Stromal cell of bone marrow (primary cell): ENCODE measurements at regions not wholly inside any gene's neighbourhood (a gene's known extent, or its start where the extent isn't known, plus 50 kb on each side); places are given as distances from the start of the nearest gene placed in this dataset.

Experiments used
- DNase-seq: peaks from one replicate; pipeline ENCODE4 v3.0.0-alpha.2; 2012; ENCODE audit warnings: low read depth

DNA sequence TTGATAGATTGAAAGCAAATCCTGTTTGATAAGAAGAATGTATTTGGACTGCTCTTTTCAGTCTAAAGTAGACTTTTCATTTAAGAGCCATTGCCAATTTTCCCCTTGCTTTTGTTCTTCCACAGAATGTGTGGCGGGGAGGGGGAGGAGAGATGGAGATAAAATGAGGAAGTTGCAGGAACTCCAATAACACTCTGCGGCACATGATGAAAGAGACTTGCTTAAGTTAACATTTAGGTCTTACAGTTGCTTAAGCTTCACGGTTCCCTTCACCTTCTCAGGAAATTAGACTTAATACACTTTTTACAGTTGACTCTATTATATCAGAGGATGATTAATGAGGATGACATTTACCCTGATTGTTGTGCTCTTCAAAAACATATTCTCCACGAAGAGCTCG, 537.3 kb downstream of the TMTC2 start:
- DNase-seq, result no peak

DNA sequence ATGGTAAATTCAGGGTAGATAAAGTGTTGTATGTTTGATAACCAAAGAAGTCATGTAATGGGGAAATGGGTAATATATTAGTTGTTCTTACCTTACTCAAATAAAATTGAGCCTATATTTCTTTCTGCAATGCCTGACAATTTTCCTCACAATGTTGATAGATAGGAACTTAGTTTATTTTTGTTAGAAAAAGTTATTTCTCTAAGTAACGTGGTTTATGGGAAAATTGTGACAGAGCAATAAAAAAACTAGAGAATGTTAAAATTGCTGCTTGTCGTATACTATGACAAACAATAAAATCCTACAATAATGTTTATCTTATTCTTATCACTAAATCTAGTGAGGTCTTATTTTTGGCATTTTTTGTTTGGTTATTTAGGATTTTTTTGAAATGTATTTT, 534.1 kb downstream of the TMTC2 start:
- DNase-seq, result no peak

DNA sequence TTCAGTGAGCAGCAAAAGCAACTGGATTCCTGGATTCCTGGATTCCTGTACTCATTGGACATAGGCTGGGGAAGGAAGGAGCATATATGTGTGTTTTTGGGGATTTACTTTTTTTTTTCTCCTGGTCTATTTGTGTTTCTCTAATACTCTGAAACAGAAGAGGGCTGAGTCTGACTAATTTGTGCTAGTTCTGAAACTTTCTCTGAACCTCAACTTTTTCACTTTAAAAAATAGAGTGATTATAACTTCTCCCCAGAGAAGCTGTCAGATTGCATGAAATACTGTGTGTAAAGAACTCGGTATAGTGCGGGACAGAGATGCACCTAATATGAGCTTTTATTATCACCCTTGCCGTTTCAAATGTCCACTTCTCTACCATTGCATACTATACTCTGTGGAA, 529.5 kb downstream of the TMTC2 start:
- DNase-seq, result no peak

DNA sequence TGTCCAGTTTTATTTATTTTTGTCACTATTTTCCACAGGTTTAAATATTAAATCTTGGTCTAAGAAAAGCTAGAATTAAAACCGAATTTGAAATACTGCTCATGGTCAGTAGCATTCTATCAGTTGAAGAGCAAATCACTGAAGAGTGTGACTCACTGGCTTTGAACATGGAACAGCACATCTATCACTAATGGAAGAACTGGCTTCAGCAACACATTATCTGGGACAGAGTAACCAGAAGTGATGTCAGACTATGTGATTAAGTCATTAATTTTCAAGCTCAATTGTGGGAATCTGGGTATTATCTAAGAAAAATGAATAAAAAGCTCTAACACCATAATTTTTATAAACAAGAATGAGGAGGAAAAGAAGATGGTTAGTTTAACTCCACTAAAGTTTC, 527.5 kb downstream of the TMTC2 start:
- DNase-seq, result no peak

DNA sequence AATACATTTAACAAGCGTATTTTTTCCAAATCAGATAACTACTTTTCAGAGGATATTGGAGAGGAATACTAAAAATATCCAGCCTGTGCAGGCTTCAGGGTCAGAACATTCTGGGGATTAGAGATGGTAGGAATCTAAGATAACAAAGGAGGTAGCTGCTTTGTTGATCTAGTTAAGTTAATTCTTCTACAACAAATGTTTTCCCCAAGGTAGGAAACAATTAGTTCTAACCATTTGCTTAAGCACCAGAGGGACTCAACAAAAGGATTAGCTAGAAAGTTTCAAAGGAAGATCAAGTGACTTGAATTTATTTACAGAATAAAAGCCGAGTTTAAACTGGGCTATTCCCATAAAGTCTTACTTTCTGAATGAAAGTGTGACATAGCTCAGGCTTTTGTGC, 524.2 kb downstream of the TMTC2 start:
- DNase-seq, result no peak

DNA sequence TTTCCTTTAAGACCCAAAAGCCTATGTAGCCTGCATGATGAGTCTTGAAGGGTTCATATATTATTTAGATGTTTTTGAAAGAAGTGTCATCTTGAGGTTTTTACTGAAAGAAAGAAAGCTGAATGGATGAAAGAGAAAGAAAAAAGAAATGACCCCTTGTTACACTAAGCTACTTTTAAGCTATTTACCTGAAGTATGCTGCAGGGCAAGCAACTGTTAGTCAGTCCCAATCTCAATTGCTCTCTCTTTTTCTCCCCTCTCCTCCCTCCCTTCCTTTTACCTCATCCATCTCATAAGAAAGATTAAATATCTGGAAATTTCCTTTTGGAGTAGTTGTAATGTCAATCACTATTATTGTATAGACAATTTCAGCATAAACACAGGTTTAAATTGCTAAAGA, 512.4 kb downstream of the TMTC2 start:
- no peak for DNase-seq

DNA sequence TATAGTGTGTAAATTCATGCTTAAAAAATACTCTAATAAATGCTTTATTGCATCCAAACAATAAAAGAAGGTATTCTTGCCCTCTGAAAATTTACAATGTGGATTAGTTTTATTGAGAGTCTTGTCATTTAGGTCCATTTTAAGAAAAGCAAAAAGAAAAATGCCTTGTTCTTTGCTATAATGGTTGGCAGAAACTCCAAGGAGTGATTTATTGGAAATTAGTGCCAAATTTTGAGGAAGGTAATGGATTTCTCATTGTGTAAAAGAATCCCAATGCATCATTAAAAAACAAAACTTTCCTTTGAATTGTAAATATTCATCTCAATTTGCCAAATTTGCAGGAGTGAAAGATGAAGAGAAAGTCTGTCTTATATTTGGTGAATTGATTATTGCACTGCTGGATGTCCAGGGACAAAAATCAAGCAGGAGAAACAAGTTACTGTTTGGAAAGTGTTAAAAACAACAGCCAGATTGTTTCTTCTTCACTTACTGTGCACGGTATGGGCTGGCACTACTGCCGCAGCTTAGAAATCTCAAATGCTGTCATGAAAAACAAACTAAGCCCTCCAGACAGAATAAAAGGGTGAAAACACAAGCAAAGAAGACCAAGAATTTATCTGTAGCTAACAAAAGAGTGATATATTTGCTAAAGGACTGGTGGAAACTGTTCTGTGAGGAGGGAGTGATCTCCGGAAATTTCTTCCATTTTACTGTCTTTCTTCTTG, 511.7 kb downstream of the TMTC2 start:
- no peak for DNase-seq

DNA sequence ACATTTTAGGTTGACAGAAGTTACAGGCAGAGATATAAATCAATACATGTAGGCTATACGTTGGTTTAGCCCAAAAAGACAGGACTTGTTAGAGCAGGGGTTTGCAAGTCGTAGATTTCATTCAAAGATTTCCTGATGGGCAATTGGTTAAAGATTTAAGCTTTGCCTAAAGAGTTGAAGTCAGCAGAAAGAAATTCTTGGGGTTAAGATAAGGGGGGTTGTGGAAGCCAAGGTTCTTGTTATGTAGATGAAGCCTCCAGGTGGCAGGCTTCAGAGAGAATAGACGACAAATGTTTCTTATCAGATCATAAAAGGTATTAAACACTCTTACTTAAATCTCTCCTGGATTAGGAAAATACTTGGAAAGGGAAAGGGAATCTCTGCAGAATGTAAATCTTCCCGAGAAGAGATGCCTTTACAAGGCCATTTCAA, 510.8 kb downstream of the TMTC2 start:
- no peak for DNase-seq

DNA sequence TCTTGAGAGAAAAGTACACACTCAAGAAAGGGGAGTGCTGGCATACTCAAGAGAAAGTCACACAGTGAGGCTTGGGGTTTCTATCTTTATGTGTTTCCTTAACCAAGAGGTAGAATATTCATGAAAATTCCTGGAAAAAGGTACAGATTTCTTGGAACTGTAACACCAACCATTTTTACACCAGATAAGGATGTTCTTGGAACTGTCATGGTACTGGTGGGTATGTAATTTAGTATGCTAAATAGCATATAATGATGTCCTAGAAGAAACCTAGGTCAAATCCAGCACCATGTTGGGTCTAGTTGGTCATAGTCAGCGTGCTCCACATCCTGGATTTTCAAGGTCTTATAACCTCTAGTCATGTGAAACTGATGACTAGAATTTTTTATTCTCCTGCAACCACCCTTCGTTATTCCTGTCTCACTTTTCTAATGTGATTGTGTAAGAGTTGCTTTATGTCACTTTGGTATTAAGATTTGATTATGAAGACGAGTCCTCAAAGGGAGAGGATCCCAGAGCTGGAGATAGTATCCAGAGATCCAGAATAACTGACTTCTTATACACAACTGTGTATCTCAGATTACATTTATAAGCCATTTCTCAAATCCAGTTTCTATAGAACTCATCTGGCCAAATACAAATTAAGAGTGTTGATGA, 510.1 kb downstream of the TMTC2 start:
- no peak for DNase-seq

DNA sequence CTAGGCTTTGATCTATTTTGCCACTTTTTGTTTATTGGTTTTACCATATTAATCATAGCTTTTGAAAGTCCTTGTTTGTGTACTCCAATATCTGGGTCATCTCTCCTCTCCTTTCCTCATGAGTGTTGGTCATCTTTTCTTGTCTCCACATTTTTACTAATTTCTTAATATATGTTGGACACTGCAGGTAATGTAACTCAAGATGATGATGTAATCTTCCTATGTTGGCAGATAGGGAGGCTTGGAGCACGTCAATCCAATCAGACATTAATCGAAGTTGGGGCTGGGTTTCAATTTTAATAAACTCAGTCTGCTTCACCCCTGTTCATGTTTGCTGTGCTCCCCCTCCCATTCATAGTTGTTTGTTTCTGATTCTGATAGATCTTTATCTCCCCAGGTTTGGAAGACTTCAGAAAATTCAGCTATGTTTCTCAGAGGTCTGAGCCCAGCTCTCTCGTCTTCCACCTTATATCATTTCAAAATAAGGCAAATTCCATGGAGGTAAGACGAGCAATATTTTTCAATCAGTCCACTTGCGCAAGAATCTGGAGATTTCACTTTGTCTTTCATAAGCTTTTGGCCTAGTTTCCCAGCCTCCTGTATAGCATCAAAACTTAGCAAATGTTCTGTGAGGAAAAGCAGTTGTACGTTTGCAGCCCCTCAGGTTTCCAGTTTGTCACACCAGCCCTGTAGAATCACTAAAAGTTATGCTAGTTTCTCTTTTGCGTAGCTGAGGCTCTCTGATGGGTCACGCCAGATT, 504.1 kb downstream of the TMTC2 start:
- no peak for DNase-seq

DNA sequence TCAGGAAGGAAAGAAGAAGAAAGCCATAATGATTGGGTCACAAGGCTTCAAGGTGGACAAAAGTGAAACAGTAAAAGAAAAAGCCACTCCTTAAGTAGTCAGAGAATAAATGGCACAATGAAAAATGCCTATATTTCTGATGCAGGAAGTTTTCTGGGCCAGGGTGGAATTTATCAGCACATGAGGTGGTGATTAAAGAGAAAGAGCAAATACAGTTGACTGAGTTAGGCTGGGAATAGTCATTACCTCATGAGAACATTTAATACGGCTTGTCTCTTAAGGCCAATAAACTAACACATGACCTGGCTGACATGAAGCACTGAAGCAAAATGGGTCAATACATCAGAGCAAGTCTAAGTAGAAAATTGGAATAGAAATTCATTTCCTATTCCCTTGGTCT, 499.7 kb downstream of the TMTC2 start:
- DNase-seq, result no peak

DNA sequence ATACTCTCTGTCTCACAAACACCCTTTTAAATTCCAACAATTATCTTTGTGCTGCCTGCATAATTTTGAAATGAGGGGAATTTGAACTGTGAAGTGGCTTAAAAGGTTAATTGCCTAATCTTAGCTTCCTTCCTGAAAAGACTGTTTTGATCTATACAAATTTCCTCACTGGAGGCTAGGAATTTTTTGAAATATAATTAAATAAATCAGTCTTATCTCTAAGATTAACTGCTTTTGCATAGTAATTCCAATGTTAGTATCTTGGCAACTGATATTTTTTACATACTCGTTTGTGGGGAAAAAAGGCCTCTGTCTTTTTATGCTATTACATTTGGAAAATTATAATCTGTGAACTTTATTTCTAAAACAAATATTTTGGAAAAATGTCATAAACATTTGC, 498.5 kb downstream of the TMTC2 start:
- no peak for DNase-seq
